GM12878 (cell line): ENCODE measurements at regions not wholly inside any gene's neighbourhood (a gene's known extent, or its start where the extent isn't known, plus 50 kb on each side); places are given as distances from the start of the nearest gene placed in this dataset.

Experiments
- ATAC-seq: fragments of 200-7000 bp; cut with Tn5 transposase; 3 replicates; pipeline ENCODE4 v1.9.1; 2020; ENCODE audit warnings: mild to moderate bottlenecking, moderate library complexity
- BruUV-seq: library from RNA; stranded (reverse); fragments of 400-500 nt; replicated peaks from 2 replicates; lab custom pipeline; 2021; lab: Mats Ljungman, UMichigan
- CTCF ChIA-PET: fragments of 300-600 bp; sonication (Branson Sonifier 250); formaldehyde crosslinking; extraction: SDS; loops from one replicate; lab custom pipeline; 2021; ENCODE audit warnings: inconsistent platforms; lab: Yijun Ruan, JAX
- POLR2A ChIA-PET: fragments of 350-600 bp; formaldehyde crosslinking; extraction: SDS; loops from one replicate; lab custom pipeline; 2021; ENCODE audit warnings: inconsistent platforms; lab: Charles Lee
- RAD21 ChIA-PET: fragments of 300-600 bp; sonication (Branson Sonifier 250); formaldehyde crosslinking; loops from one replicate; lab custom pipeline; 2023; ENCODE audit warnings: antibody characterized with exemption; ENCODE audit not compliant: unreplicated experiment; lab: Charles Lee
- SMC1A ChIA-PET: fragments of 300-600 bp; sonication (Branson Sonifier 250); formaldehyde crosslinking; loops from one replicate; lab custom pipeline; 2023; ENCODE audit not compliant: unreplicated experiment, uncharacterized antibody; lab: Charles Lee
- DNase-seq: peaks from one replicate; pipeline ENCODE4 v3.0.0-alpha.2; 2011; ENCODE audit warnings: low read depth, low spot score
- FAIRE-seq: peaks from 3 replicates; lab custom pipeline; 2011; peaks lifted over from hg19 to GRCh38; lab: Jason Lieb, UNC
- H2AFZ ChIP-seq: 2 replicates; pipeline ENCODE4 v1.6.0; 2011; ENCODE audit warnings: low read depth, low read length, control low read depth; ENCODE audit not compliant: control insufficient read depth
- H3K27ac ChIP-seq: 2 replicates; pipeline ENCODE4 v1.5.1; 2011; ENCODE audit warnings: control low read depth; ENCODE audit not compliant: control insufficient read depth, insufficient read depth
- H3K27me3 ChIP-seq, 2 experiments: replicated peaks in 1 of 2; 2 replicates each; pipeline versions ENCODE4 v1.6.0 to v1.6.1; 2011; ENCODE audit warnings: low read length in 1 of 2; ENCODE audit not compliant: control insufficient read depth in 2 of 2, insufficient read depth in 2 of 2
- H3K36me3 ChIP-seq, 2 experiments: 2 replicates each; pipeline ENCODE4 v1.5.1; 2011; ENCODE audit warnings: low read length in 1 of 2; ENCODE audit not compliant: control insufficient read depth in 2 of 2, insufficient read depth in 2 of 2
- H3K4me1 ChIP-seq: 2 replicates; pipeline ENCODE4 v1.6.1; 2011; ENCODE audit warnings: mild to moderate bottlenecking, low read length, moderate library complexity, mixed read lengths; ENCODE audit not compliant: control insufficient read depth, insufficient read depth
- H3K4me2 ChIP-seq: 2 replicates; pipeline ENCODE4 v1.6.0; 2011; ENCODE audit warnings: control low read depth; ENCODE audit not compliant: control insufficient read depth, insufficient read depth
- H3K4me3 ChIP-seq: fragments of 200-600 bp; sonication (generic); 2 replicates; pipeline ENCODE4 v1.5.1; 2016
- H3K79me2 ChIP-seq: 2 replicates; pipeline ENCODE4 v1.6.0; 2011; ENCODE audit warnings: low read length; ENCODE audit not compliant: control insufficient read depth, insufficient read depth
- H3K9ac ChIP-seq: 2 replicates; pipeline ENCODE4 v1.8.0; 2011; ENCODE audit warnings: low read length, control low read depth, mixed read lengths; ENCODE audit not compliant: control insufficient read depth, insufficient read depth
- H3K9me3 ChIP-seq: replicated peaks from 3 replicates; pipeline ENCODE4 v1.5.1; 2011; ENCODE audit warnings: mild to moderate bottlenecking, low read length; ENCODE audit not compliant: control insufficient read depth, insufficient read depth
- H4K20me1 ChIP-seq: 2 replicates; pipeline ENCODE4 v1.6.0; 2011; ENCODE audit not compliant: control insufficient read depth, insufficient read depth
- ATF7 ChIP-seq: fragments of 450-650 bp; IDR thresholded peaks from 2 replicates; pipeline ENCODE4 v1.6.1; 2016; ENCODE audit warnings: low read depth, mild to moderate bottlenecking
- EGR1 ChIP-seq, 2 experiments: IDR thresholded peaks; 1 replicate in 1 of 2; 2 replicates in 1 of 2; pipeline ENCODE4 v1.6.1; 2011 to 2012; ENCODE audit warnings: low read depth in 2 of 2, low read length in 2 of 2, borderline replicate concordance in 1 of 2, mild to moderate bottlenecking in 1 of 2, moderate library complexity in 1 of 2
- EZH2 ChIP-seq: IDR thresholded peaks from 2 replicates; pipeline ENCODE4 v1.6.1; 2012; ENCODE audit warnings: low read depth, mild to moderate bottlenecking, control low read depth, inconsistent platforms, low read length, borderline replicate concordance; ENCODE audit not compliant: control insufficient read depth
- HDAC2 ChIP-seq: fragments of 200-600 bp; sonication (generic); IDR thresholded peaks from 2 replicates; pipeline ENCODE4 v1.6.1; 2017
- IRF4 ChIP-seq: IDR thresholded peaks from 2 replicates; pipeline ENCODE4 v1.6.1; 2011; ENCODE audit warnings: low read depth, low read length
- JUND ChIP-seq: IDR thresholded peaks from 2 replicates; pipeline ENCODE4 v1.6.1; 2012; ENCODE audit warnings: low read depth, mild to moderate bottlenecking, low read length, improper control_type of control experiment, moderate library complexity
- MYC ChIP-seq: IDR thresholded peaks from 2 replicates; pipeline ENCODE4 v1.6.1; 2011; ENCODE audit warnings: mild to moderate bottlenecking, low read length, moderate library complexity, inconsistent platforms; ENCODE audit not compliant: insufficient read depth, insufficient replicate concordance, insufficient read length, severe bottlenecking
- NBN ChIP-seq: fragments of 450-650 bp; IDR thresholded peaks from 2 replicates; pipeline ENCODE4 v1.6.1; 2016
- NFYB ChIP-seq: IDR thresholded peaks from 2 replicates; pipeline ENCODE4 v1.6.1; 2011; ENCODE audit warnings: low read depth, mild to moderate bottlenecking, low read length, improper control_type of control experiment, moderate library complexity; ENCODE audit not compliant: insufficient read depth
- RAD21 ChIP-seq: IDR thresholded peaks from 2 replicates; pipeline ENCODE4 v1.6.1; 2011; ENCODE audit warnings: mild to moderate bottlenecking, low read depth, low read length, moderate library complexity; ENCODE audit not compliant: insufficient read depth
- RAD51 ChIP-seq: fragments of 450-650 bp; IDR thresholded peaks from 2 replicates; pipeline ENCODE4 v1.6.1; 2016; ENCODE audit warnings: moderate library complexity, mild to moderate bottlenecking, inconsistent platforms
- WGBS: methylation state at CpG from one replicate; pipeline ENCODE4 v1.1.6; 2016; ENCODE audit warnings: low lambda C conversion rate; ENCODE audit not compliant: insufficient replicate concordance, insufficient coverage; ENCODE audit errors: missing lambda C conversion rate; 5-methylcytosine and 5-hydroxymethylcytosine counted together
- in situ Hi-C: fragments of 300-500 bp; cut with MboI; formaldehyde crosslinking; loops from 9 replicates; pipeline ENCODE4 v1.14.3; 2018; ENCODE audit warnings: mixed read lengths
- intact Hi-C: fragments of 100-400 bp; cut with micrococcal nuclease; formaldehyde crosslinking; loops from one replicate; pipeline ENCODE4 v1.14.2; 2022; ENCODE audit not compliant: unreplicated experiment
- TF ChIP-seq, protein P1 (sequence below): fragments of 450-650 bp; IDR thresholded peaks from 2 replicates; pipeline ENCODE4 v1.6.1; 2017; ENCODE audit warnings: mild to moderate bottlenecking, moderate library complexity

GRCh38 chr2:238688193-238689153, 159.4 kb upstream of the TWIST2 start:
- in situ Hi-C loops = no loop called here

GRCh38 chr2:238689331-238689730, 158.6 kb upstream of the TWIST2 start:
- Histone ChIP-seq H3K79me2 (no peaks in the 10 kb centered on the region), H3K4me2 (no peak overlapping the region), H3K4me1 (no peaks in the 10 kb centered on the region), H3K9ac (no peak overlapping the region), H3K36me3 (no peaks in the 10 kb centered on the region), H2AFZ (no peak overlapping the region), H3K4me3 (no peak overlapping the region), H4K20me1 (no peaks in the 10 kb centered on the region), H3K27ac (no peak overlapping the region), H3K9me3 (no peaks in the 10 kb centered on the region), H3K27me3 (peaks cover 0 to 3% of the 10 kb centered on the region in 2 experiments; a peak in 3 of 4 replicates)
- WGBS = 5% methylated on average over 2 of the region's 2 CpGs
- ChIA-PET POLR2A (no interaction called here), CTCF (no interaction called here), SMC1A (no interaction called here), RAD21 (no interaction called here)
- no peak for FAIRE-seq
- in situ Hi-C loops (no loop called here), intact Hi-C loops (no loop called here)
- no peak for ATAC-seq
- DNase-seq = no peak
- BruUV-seq = no TSS peak
- TF ChIP-seq ATF7 (no peak), EZH2 (no peak), MYC (no peak), RAD51 (no peak), EGR1 (IDR thresholded peaks at IDR 0.05; ENCODE audit: borderline replicate concordance in 1 of 2, low read depth in 2 of 2, low read length in 2 of 2) (no peak), IRF4 (no peak), RAD21 (no peak)
- TF ChIP-seq, protein P1, sequence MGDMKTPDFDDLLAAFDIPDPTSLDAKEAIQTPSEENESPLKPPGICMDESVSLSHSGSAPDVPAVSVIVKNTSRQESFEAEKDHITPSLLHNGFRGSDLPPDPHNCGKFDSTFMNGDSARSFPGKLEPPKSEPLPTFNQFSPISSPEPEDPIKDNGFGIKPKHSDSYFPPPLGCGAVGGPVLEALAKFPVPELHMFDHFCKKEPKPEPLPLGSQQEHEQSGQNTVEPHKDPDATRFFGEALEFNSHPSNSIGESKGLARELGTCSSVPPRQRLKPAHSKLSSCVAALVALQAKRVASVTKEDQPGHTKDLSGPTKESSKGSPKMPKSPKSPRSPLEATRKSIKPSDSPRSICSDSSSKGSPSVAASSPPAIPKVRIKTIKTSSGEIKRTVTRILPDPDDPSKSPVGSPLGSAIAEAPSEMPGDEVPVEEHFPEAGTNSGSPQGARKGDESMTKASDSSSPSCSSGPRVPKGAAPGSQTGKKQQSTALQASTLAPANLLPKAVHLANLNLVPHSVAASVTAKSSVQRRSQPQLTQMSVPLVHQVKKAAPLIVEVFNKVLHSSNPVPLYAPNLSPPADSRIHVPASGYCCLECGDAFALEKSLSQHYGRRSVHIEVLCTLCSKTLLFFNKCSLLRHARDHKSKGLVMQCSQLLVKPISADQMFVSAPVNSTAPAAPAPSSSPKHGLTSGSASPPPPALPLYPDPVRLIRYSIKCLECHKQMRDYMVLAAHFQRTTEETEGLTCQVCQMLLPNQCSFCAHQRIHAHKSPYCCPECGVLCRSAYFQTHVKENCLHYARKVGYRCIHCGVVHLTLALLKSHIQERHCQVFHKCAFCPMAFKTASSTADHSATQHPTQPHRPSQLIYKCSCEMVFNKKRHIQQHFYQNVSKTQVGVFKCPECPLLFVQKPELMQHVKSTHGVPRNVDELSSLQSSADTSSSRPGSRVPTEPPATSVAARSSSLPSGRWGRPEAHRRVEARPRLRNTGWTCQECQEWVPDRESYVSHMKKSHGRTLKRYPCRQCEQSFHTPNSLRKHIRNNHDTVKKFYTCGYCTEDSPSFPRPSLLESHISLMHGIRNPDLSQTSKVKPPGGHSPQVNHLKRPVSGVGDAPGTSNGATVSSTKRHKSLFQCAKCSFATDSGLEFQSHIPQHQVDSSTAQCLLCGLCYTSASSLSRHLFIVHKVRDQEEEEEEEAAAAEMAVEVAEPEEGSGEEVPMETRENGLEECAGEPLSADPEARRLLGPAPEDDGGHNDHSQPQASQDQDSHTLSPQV = no peak

More at GRCh38 chr2:238688193-238689153, 159.4 kb upstream of the TWIST2 start:
- ChIA-PET POLR2A (no interaction called here), RAD21 (no interaction called here), SMC1A (no interaction called here), CTCF (no interaction called here)
- no peaks in the 10 kb centered on the region for H3K36me3 ChIP-seq
- H3K27ac ChIP-seq = no peak overlapping the region
- no peaks in the 10 kb centered on the region for H3K9me3 ChIP-seq
- intact Hi-C loops = no loop called here
- no peak for FAIRE-seq
- WGBS = 41% methylated on average over 24 of the region's 24 CpGs
- no peak for DNase-seq
- H3K4me1 ChIP-seq = no peaks in the 10 kb centered on the region
- H2AFZ ChIP-seq = no peak overlapping the region
- no peaks in the 10 kb centered on the region for H3K79me2 ChIP-seq
- H3K9ac ChIP-seq = no peak overlapping the region
- H3K4me2 ChIP-seq = no peak overlapping the region
- peaks cover 0 to 3% of the 10 kb centered on the region in 2 experiments; a peak in 3 of 4 replicates for H3K27me3 ChIP-seq
- TF ChIP-seq JUND = no peak
- TF ChIP-seq NBN = no peak
- TF ChIP-seq NFYB = no peak
- no peak for TF ChIP-seq HDAC2
- no TSS peak for BruUV-seq
- H3K4me3 ChIP-seq = no peak overlapping the region
- no peaks in the 10 kb centered on the region for H4K20me1 ChIP-seq
- no peak for ATAC-seq
